HG03159 (cell line): ENCODE measurements at regions not wholly inside any gene's neighbourhood (a gene's known extent, or its start where the extent isn't known, plus 50 kb on each side); places are given as distances from the start of the nearest gene placed in this dataset.
"Not testable (repeated sequence)": the region's sequence is repeated elsewhere in the genome, so short reads cannot be mapped to it uniquely, and the experiment has no call there.

Experiments
- ATAC-seq: cut with Tn5 transposase; IDR thresholded peaks from one replicate; pipeline ENCODE4 v1.9.1; 2021; ENCODE audit warnings: mild to moderate bottlenecking, moderate library complexity; ENCODE audit not compliant: unreplicated experiment

DNA sequence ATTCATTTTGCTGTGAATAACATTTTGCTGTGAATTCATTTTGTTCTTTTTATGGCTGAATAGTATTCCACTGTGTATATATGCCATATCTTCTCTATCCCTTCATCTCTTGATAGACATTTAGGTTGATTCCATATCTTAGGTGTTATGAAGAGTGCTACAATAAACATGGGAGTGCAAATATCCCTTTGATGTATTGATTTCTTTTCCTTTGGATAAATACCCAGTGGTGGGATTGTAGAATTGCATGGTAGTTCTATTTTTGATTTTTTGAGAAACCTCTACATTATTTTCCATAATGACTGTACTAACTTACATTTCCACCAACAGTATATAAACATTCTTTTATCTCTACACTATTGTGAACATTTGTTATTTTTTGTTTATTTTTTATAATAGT is 555.9 kb downstream of the PDHA2 start:
- ATAC-seq = no peak

DNA sequence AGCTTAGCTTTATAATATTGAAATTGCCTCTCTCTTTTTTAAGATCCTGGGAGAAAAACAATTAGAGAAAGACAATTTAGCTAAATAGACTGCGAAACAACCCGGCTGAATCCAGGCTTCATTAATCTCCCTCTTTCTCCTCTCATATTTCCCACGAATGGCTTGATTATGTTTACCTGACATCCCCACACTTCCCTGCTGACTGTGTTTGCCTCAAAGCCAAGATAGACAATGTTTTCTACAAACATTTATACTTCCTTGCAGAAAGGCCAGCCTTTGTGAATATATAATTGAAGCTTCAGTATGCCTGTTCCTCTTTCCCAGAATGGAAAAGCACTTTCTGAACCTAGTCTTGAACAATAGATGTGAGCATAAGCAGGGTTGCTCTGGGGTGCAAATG is 566.8 kb downstream of the PDHA2 start:
- ATAC-seq = no peak

DNA sequence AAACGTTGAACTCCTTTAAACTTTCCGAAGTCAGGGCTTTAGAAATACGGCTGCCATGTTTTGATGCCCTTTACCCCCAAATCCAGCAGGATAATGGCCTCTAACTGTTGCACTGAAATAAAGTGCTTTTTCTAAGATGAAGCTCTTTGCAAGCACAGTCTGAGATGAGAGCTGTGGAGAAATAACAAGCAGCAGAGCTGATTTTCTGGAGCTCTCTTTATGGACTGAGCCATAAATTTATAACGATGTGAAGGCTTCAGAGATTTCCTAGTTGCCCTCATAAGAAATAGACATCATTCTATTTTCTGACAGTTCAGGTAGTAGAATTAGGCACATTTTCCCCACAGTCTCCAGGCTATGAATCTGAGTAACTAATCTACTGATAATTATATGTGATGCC is 567.3 kb downstream of the PDHA2 start:
- ATAC-seq = no peak

DNA sequence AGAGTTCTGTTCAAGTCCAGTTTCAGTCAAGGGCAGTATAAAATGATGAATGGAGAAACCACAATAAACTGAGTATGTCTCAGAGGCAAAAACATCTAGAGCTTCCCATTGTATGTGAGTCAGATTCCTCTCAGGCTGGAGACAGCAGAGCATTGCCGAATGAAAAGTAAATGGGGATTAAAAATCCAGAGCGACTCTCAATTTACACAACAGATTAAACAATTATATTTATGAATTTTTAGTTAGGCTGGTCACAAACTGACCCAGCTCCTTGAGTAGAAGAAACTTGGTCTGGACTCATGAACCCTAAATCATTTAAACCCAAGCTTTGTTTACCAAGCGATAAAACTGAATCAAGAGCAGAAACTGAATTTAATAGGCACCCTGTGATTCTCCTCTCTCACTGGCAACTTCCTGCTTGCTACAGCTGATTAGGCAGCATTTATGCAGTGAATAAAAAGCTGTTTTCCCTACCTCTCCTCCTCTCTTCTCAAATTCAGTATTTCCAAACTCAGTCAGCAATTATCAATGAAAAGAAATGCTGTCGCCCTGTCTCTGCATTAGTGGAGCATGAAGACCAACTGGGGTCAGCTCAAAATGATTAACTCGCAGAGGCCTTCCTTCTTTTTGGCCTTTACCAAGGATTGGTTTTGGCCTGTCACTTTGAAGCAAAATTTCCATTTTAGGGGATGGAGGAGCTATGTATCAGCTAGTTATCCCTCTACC is 568.0 kb downstream of the PDHA2 start:
- ATAC-seq = no peak

DNA sequence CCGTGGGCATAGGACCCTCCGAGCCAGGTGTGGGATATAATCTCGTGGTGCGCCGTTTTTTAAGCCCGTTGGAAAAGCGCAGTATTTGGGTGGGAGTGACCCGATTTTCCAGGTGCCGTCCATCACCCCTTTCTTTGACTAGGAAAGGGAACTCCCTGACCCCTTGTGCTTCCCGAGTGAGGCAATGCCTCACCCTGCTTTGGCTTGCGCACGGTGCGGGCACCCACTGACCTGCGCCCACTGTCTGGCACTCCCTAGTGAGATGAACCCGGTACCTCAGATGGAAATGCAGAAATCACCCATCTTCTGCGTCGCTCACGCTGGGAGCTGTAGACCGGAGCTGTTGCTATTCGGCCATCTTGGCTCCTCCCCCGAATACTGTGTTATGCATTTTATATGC is 575.0 kb downstream of the PDHA2 start:
- not testable (repeated sequence) for ATAC-seq

DNA sequence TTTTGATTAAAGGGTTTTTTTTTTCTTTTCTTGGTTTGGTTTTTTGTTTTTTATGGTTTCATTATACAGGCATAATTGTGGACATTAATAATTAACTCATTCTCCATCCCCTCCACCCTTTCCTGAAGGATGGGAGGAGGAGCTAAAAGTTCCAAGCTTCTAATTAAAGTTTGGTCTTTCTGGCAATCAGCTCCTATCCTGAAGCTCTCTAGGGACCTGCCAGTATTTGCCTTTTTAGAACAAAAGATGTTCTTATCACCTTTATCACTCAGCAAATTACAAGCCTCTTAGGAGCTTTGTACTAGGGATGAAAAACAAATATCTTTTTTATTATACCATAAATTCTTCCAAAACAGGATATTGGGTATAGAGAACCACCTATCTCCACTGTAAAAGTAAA is 589.8 kb downstream of the PDHA2 start:
- ATAC-seq = no peak

DNA sequence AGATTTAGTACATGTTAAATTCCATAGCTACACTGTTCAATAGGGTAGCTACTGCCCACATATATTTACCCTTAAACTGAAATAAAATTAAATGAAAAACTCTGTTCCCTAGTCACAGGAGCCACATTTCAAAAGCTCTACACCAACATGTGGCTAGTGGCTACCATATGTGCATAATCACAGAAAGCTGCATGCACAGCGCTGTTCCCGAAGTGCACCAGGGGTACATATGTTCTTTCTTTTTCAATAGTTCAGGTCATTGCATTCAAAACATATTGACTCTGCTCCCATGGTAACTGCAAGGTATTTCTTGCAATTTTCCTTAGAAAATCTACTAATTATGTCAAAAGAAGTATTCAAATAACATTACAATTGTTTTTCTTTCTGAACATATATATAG is 591.2 kb downstream of the PDHA2 start:
- ATAC-seq = no peak

DNA sequence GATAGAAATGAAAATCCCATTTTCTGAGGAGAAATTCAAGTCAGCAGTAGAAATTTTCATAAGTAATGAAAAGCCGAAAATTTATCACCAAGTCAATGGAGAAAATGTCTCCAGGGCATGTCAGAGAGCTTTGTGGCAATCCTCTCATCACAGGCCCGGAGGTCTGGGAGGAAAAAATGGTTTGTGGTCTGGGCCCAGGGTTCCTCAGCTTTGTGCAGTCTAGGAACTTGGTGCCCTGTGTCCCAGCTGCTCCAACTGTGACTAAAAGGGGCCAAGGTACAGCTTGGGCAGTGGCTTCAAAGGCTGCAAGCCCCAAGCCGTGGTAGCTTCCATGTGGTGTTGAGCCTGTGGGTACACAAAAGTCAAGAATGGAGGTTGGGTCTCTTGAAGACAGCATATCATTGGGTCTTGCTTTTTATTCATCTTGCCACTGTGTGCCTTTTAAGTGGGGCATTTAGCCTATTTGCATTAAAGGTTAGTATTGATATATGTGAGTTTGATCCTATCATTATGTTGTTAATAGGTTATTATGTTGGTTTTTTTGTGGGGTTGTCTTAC is 608.5 kb downstream of the PDHA2 start:
- no peak for ATAC-seq

DNA sequence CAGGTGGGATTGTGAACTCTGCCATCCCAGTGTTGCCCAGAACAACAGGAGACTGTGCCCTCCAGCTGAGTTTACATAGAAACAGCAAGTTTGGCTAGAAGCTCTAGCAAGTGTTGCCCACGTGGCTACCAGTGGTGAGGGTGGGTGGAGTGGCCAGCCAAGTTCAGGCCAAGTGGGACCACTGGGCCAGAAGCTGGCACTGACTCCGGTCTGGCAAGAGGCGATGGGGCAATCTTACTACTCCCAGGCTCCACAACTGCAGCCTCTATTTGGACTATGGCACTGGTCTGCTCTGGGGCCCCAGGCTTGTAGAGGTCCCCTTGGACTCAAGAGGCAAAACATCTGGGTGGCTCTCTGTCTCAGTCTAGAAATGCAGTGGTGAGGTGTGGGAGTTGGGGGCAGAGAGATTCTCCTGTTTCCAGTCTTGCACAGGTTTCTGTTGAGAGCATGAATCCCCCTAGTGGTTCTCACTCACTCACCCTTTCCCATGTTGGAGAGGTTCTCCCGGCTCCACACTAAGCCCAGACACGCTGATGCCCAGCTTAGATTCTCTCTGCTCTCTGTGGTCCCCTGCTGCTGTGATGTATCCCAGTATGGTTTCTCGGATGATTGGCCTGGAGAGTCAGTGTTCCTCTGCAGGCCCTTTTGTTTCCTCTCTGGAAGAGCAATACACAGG is 615.3 kb downstream of the PDHA2 start:
- no peak for ATAC-seq

DNA sequence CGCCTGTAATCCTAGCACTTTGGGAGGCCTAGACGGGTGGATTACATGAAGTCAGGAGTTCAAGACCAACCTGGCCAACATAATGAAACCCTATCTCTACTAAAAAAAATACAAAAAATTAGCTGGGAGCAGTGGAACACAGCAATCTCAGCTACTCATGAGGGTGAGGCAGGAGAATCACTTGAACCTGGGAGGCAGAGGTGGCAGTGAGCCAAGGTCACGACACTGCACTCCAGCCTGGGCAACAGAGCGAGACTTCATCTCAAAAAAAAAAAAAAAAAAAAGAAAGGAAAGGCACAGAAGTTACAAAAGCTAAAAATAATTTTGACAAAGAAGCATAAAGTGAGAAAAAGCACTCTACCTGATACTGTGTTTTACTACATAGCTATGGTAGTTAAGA is 618.1 kb downstream of the PDHA2 start:
- ATAC-seq = not testable (repeated sequence)

DNA sequence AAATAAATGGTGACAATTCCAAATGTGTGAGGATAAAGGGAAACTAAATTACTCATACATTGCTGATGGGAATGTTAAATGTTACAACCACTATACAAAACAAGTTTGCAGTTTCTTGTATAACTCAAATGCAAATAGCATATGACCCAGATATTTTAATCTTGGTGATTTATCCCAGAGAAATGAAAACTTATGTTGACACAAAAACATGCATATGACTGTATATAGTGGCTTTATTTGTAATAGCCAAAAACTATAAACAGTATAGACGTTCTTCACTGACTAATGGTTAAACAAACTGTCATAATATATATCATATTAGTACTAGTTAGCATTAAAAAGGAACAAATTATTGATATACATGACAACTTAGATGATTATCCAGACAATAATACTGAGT is 619.2 kb downstream of the PDHA2 start:
- ATAC-seq = no peak

DNA sequence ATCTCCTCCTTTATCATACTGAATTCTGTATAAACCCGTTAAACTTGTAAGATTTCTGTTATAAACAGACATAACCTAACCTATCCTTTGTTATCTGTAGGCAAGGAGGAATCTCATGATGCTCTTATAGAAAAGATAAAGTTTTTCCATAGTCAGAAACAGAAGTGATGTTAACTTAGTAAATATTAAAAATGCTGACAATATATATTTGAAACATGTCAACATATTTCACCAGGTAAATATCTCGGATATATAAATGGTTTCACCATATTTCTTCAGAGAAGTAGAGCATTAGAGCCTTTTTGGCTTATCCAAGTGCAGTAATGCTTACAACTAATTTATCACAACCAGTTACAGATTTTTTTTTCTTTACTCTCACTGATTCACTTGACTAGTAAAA is 625.9 kb downstream of the PDHA2 start:
- ATAC-seq = no peak

DNA sequence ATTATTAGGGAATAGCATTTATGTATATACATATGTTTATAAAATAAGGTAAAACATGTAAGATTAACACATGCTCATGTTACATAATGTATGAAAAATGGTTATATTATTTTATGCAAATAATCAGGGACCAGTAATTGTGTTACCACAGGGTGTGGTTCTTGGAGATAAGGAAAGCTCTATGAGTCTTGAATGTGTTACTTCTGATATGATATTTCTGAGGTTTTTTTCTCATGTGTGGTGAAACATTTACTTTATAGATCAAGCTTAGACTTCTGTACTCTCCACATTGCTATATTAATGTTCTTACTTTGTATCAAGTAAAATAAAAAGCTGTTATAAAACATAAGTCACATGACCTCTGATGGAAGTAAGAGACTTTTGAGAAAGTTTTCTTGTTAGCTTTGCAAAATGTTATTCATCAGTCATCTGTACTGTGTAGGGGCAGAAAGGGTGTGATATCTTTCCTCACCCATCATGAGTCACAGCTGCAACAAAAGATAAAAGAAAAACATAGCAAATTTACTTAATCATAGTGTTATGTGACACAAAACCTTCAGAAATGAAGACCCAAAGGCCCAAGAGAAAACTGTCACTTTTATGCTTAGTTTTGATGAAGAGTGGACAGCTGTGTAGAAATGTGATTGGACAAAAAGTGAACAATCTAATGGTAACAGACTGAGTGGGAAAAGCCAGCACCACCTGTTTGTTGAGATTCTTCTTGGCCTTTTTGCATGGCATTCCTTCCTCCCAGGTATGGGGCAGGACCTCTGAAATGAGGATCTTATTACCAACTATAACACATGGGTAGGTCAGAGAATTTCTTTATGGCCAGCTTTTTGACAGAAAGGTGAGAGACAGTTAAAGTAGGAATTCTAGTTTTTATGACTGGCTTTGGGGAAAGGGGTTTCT is 632.3 kb downstream of the PDHA2 start:
- ATAC-seq = no peak

DNA sequence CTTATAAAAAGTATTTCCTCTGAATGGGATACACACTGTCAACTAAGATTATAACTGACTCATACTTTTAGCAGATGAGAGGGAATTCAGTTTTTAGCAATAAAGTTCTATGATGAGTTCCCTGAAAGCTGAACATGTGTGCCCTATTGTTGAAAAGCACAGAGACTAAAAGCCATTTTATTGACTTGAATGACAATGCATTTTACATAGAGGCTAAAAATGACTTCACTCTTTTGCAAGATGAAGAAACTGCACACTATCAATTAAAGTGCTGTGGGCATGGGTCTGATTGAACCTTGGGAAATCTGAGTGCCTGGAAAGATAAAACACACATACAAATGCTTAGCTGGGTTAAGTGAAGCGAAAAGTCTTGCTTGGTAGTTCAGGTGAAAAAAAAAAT is 633.4 kb downstream of the PDHA2 start:
- no peak for ATAC-seq

DNA sequence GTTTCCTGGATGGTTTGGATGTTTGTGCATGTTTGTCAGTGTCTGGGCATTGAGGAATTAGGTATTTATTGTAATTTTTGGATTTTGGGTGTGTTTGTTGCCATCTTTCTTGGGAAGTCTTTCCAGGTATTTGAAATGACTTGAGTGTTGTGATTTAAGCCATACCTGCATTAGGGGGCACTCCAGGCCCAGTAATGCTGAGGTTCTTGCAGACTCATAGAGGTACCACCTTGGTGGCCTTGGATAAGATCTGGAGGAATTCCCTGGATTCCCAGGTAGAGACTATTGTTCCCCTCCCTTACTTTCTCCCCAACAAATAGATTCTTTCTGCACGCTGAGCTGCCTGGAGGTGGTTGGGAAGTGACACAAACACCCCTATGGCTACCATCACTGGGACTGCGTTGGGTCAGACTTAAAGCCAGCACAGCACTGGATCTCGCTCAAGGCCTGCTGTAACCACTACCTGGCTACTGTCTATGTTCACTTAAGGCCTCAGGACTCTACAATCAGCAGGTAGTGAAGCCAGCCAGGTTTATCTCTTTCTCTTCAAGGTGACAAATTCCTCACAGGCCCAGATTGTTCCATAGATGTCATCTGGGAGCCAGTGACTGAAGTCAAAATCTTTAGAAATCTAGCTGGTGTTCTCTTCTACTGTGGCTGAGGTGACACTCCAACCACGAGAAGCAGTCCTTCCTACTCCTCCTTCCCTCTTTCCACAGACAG is 643.6 kb downstream of the PDHA2 start:
- no peak for ATAC-seq

DNA sequence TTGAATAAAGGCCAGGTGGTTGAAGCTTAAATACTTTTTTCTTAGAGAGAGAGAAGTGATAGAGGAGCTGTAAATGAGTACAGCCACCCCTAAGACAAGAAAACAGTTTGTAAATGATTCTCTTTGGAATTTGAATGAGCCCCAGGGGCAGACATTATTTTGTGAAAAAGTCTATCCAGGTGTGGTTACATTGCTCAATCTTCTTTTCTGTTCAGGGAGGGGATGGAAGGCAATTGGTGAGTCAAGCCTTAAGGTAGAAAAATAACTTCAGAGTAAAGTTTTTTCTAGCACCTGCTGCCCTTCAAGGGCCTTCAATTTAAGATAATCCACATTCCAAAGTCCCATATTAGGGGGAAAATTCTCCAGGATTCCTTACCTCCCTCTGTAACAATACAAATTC is 646.7 kb downstream of the PDHA2 start:
- no peak for ATAC-seq

DNA sequence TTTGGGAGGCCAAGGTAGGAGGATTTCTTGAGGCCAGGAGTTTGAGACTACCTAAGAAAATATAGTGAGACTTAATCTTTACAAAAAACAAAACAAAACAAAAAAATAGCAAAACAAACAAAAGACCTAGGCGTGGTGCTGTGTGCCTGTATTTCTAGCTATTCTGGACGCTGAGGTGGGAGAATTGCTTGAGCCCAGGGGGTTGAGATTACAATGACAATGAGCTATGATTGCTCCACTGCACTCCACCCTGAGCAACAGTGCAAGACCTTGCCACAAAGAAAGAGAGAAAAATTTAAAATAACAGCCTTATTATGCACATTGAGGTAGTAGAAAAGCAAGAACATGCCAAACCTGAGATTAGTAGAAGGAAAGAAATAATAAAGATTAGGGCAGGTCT is 657.7 kb downstream of the PDHA2 start:
- ATAC-seq = no peak

DNA sequence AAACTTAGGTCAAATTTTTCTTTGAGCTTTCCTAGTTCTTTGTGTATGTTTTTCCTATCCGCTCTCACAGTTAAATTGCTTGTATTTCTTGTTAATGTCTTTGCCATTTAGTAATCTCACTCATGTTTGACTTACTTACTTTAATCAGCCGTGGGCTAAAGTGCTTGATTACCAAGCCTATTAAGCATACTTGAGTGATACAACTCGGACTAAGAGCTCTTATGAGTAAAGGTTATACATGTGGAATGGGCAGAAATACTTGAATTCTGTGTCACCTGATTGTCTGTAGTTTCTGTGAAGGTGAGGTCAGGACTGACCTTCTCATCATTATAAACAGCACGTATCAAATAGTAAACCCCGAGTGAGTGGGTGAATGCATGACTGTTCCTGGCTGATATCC is 664.5 kb downstream of the PDHA2 start:
- no peak for ATAC-seq

DNA sequence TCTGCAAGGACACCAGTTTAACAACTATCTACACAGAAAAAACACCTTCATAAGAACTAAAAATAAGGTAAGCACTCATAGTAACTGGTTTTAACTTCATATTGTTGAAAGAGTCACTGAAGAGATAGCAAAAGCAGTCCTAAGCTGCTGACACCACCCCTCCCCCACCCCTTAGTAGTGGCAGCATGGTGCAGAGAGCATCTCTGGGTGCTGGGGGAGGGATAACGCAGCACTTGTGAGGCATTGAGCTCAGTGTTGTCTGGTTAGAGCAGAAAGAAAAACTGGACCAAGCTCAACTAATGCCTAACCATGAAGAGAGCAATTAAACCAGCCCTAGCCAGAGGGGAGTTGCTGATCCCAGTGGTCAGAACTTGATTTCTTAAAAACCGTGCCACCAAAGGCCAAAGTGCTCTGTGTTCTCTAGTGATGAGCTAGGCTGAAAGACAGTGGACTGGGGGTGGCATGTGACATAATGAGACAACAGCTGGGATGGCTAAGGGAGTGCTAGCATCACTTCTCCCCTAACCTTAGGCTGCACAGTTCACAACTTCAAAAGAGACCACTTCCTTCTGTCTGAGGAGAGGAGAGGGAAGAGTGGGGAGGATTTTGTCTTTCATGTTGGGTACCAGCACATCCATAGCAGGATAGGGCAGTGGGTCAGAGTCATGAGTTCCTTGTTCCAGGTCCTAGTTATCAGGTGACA is 669.3 kb downstream of the PDHA2 start:
- no peak for ATAC-seq

DNA sequence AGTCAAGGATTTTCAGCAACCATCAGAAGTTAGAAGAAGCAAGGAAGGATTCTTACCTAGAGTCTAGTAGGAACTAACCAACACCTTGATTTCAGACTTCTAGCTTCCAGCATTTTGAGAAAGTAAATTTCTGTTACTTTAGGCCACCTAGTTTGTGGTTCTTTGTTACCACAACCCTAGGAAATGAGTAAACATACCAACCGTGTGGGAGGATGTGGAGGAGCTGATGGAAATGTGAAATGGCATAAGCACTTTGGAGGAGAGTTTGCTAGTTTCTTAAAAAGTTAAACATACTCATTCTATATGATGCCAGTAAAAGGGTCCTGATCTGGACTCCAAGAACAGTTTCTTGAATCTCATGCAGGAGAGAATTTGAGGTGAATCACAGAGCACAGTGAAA is 679.4 kb downstream of the PDHA2 start:
- no peak for ATAC-seq
